ENCODE measurements at regions not wholly inside any gene's neighbourhood (a gene's known extent, or its start where the extent isn't known, plus 50 kb on each side); places are given as distances from the start of the nearest gene placed in this dataset.
"Not testable (repeated sequence)": the region's sequence is repeated elsewhere in the genome, so short reads cannot be mapped to it uniquely, and the experiment has no call there.

- no peak for FAIRE-seq
These were observed 73.5 kb upstream of the CDK6 start for GRCh38 chr7:92909686-92910475.

- FAIRE-seq = no peak
These were observed 68.1 kb upstream of the CDK6 start for GRCh38 chr7:92904244-92905131.

GRCh38 chr7:92898798-92899197 is 62.4 kb upstream of the CDK6 start:
- no peak for FAIRE-seq

GRCh38 chr7:92894857-92895256 is 58.5 kb upstream of the CDK6 start:
- FAIRE-seq = not testable (repeated sequence)

GRCh38 chr7:92889081-92889480 is 52.7 kb upstream of the CDK6 start:
- no peak for FAIRE-seq

All from A204.1 (cell line).